ENCODE measurements at regions not wholly inside any gene's neighbourhood (a gene's known extent, or its start where the extent isn't known, plus 50 kb on each side); places are given as distances from the start of the nearest gene placed in this dataset.

DNA sequence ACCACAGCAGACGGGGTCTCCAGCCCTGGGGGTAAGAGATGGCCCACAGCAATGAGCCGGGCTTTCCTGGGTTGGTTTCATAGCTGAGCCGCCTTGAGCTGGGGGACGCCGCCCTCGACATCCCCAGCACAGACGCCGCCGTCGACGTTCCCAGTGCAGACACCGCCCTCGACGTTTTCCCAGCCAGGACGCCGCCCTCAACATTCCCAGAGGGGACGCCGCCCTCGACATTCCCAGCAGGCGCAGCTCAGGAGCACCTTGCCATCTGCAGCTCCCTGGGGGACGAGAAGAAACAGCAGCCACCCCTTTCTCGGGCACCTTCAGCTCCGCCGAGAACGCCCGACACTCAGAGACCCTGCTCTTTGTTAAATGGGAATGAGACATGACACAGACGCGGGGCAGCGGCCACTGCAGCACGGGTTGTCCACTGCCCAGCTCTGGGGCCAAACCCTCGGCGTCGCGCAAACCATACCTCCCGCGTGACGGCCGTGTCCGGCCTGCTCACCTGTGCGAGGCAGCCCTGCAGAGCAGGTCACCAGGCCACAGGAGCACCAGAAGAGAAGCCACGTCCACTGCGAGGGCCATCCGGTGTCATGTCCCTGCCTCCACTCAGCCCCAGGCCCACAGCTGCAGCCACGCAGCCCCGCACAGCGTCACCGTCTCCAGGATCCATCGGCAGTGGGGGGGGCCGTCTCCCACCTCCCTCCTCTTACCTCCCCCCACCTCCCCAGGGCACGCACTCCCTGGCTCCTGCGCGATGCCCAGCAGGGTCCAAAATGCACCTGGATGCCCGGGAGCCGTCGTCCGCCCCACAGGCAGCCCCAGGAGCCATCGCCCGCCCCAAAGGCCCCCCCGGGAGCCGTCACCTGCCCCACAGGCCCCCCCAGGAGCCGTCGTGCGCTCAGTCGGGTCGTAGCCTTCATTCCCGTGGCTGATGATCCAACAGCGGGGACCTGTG lies 77.4 kb upstream of the GALNT9 start:
- Histone ChIP-seq H3K9ac (ENCODE audit: low read depth, low read length) (no peak overlapping the region), H3K4me1 (ENCODE audit: insufficient read depth, low read length) (no peaks in the 10 kb centered on the region), H3K36me3 (ENCODE audit: insufficient read depth, low read length) (no peaks in the 10 kb centered on the region), H3K9me3 (ENCODE audit: control insufficient read depth, insufficient read depth, low read length) (no peaks in the 10 kb centered on the region)

GRCh38 chr12:132405742-132406251 lies 76.4 kb upstream of the GALNT9 start:
- Histone ChIP-seq H3K9me3 (ENCODE audit: control insufficient read depth, insufficient read depth, low read length) (no peaks in the 10 kb centered on the region), H3K36me3 (ENCODE audit: insufficient read depth, low read length) (no peaks in the 10 kb centered on the region), H3K9ac (ENCODE audit: low read depth, low read length) (no peak overlapping the region), H3K4me1 (ENCODE audit: insufficient read depth, low read length) (no peaks in the 10 kb centered on the region)

DNA sequence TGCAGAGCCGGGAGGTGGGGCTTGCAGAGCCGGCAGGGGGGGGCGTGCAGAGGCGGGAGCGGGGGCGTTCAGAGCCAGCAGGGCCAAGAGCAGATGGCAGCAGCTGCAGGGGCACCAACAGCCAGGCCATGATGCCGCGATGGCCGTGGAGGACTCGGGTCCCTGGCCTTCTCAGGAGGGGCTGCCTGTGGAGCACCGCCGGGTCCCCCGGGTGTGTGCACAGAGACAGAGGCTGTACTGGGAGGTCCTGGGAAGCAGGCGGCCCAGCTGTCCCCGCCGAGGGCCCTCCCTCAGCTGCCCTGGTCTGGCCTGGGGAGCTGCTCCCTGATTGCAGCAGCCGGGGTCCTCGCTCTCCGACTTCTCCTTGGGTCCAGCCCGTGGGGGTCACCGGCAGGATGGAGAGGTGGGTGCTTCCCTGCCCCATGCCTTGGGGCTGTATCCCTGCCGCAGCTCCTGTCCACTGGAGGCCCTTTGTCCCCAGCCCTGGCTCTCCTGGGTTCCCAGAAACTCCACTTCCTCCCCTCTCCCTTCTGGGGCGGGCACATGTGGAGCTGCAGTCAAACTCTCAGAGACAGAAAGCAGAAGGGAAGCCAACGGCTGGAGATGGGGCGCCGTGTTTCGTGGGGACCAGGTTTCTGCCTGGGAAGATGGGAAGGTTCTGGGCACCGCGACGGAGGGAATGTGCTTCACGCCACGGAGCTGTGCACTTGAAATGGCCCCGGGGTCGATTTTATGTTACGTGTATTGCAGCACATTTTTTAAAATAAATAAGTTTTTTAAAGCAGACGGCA lies 75.8 kb upstream of the GALNT9 start:
- H3K4me1 ChIP-seq (ENCODE audit: insufficient read depth, low read length), result no peaks in the 10 kb centered on the region

GRCh38 chr12:132404435-132404855 lies 75.1 kb upstream of the GALNT9 start:
- Histone ChIP-seq H3K4me1 (ENCODE audit: insufficient read depth, low read length) (no peaks in the 10 kb centered on the region), H3K9ac (ENCODE audit: low read depth, low read length) (no peak overlapping the region), H3K36me3 (ENCODE audit: insufficient read depth, low read length) (no peaks in the 10 kb centered on the region), H3K9me3 (ENCODE audit: control insufficient read depth, insufficient read depth, low read length) (no peaks in the 10 kb centered on the region)

More for the DNA sequence above, 75.8 kb upstream of the GALNT9 start:
- Histone ChIP-seq H3K9ac (ENCODE audit: low read depth, low read length) (no peak overlapping the region), H3K9me3 (ENCODE audit: control insufficient read depth, insufficient read depth, low read length) (no peaks in the 10 kb centered on the region), H3K36me3 (ENCODE audit: insufficient read depth, low read length) (no peaks in the 10 kb centered on the region)

DNA sequence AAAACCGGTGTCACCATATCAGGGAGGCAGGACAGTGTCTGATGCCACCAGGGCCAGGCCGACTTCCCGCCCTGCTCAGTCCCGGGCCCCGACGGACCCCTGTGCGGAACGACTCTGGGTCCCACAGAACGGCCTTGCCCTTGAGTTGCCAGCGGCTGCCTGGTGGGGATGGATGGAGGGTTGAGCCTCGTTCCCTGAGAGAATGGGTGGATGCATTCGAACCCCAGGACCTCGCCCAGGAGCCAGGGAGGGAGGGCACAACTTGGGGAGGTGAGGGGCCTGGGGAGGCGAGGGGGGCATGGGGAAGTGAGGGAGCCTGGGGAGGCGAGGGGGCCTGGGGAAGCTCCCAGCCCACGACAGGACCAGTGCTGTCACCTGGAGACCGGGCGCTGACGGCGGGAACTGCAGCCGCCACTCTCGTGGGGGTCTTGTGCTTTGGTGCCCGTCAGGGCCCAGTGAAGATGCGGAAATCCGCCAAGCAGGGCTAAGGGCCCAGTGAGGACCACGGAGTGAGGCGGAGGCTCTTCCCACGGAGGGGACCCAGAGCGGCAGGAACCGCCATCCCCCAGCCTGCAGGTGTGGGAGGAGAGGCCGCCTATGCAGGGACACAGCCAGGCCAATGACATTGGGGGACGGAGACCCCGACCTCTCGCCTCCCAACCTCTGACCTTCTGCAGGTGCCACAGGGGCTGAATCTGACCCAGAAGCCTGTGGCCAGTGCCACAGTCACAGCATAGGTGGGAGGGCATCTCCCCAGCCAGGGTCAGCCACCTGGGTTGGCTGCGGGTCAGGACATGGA lies 74.4 kb upstream of the GALNT9 start:
- Histone ChIP-seq H3K36me3 (ENCODE audit: insufficient read depth, low read length) (no peaks in the 10 kb centered on the region), H3K9ac (ENCODE audit: low read depth, low read length) (no peak overlapping the region), H3K9me3 (ENCODE audit: control insufficient read depth, insufficient read depth, low read length) (no peaks in the 10 kb centered on the region), H3K4me1 (ENCODE audit: insufficient read depth, low read length) (no peaks in the 10 kb centered on the region)

- H3K36me3 ChIP-seq (ENCODE audit: insufficient read depth, low read length), result no peaks in the 10 kb centered on the region
- H3K4me1 ChIP-seq (ENCODE audit: insufficient read depth, low read length), result no peaks in the 10 kb centered on the region
- H3K9ac ChIP-seq (ENCODE audit: low read depth, low read length), result no peak overlapping the region
- no peaks in the 10 kb centered on the region for H3K9me3 ChIP-seq (ENCODE audit: control insufficient read depth, insufficient read depth, low read length)
Observed at GRCh38 chr12:132402831-132403416, 73.5 kb upstream of the GALNT9 start.

GRCh38 chr12:132401982-132402381 lies 72.6 kb upstream of the GALNT9 start:
- H3K9ac ChIP-seq (ENCODE audit: low read depth, low read length), result no peak overlapping the region
- H3K9me3 ChIP-seq (ENCODE audit: control insufficient read depth, insufficient read depth, low read length), result no peaks in the 10 kb centered on the region
- no peaks in the 10 kb centered on the region for H3K4me1 ChIP-seq (ENCODE audit: insufficient read depth, low read length)
- H3K36me3 ChIP-seq (ENCODE audit: insufficient read depth, low read length), result no peaks in the 10 kb centered on the region

DNA sequence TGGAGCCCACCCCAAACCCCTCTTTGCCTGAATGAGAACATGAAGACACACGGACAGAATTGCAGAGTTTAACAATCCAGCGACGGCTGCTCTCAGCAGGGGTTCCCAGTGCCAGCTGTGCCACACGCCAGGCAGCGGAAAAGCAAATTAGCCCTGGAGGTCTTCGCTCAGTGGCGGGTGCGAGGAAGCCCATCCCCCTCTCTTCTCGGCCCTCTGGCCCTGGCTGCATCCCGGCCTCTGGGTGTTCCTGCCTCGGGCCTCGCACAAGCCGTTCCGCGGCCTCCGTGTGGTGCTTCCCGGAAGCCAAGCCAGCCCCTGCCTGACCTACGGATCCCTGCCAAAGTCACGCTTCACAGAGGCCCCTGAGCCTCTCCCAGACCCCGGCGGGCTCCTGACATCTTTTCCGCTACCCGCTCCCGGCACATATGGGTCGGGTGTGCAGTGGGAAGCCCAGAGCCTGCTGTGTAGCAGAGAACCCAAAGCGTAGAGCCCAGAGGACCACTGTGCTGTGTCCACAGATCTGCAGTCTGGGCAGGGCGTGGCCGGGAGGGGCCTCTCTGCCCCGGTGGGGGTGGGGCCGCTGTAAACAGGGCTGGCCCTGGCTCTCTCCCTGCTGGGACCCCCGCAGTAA lies 70.7 kb upstream of the GALNT9 start:
- Histone ChIP-seq H3K9ac (ENCODE audit: low read depth, low read length) (no peak overlapping the region), H3K4me1 (ENCODE audit: insufficient read depth, low read length) (no peaks in the 10 kb centered on the region), H3K36me3 (ENCODE audit: insufficient read depth, low read length) (no peaks in the 10 kb centered on the region), H3K9me3 (ENCODE audit: control insufficient read depth, insufficient read depth, low read length) (no peaks in the 10 kb centered on the region)

DNA sequence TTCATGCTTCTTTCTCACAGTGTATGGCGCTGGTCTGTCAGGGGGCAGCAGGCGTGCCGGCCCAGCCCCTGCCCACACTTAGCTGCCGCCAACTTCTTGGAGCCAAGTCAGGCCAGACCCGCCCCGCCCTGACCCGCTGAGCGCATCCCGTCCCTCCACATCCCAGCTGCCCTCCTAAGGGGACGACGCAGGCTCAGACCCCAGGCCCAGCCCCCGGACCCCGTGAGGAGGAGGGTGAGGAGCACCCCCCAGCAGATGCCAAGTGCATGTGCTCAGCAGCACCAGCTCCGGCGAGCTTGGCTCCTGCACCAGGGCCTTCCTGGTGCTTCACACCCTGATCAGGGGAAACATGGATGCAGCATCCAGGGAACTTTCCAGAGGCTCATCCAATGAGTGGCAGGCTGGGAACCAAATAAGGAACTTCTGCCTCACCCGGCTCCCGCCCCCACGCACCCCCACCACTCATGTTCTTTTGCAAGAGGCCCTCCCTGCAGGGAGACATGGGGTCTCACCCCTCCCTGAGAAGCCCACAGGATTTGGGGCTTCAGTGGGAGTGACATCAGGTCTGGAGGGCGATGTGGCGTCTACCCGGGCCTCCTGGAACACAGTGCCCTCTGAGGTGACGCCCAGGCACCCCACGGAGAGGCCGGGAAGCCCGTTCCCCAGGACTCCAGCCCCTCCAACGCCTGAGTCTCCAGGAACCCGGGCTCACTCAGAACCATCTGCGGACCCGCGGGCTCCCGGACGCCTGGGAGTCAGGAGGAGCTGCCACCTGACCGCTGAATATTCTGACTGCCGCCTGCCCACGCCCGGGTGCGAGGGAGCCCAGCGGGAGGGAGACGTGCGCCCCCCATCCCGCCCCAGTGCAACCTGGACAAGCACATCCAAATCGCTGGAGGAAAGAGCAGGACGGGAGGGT lies 70.0 kb upstream of the GALNT9 start:
- Histone ChIP-seq H3K9me3 (ENCODE audit: control insufficient read depth, insufficient read depth, low read length) (no peaks in the 10 kb centered on the region), H3K4me1 (ENCODE audit: insufficient read depth, low read length) (no peaks in the 10 kb centered on the region), H3K9ac (ENCODE audit: low read depth, low read length) (no peak overlapping the region), H3K36me3 (ENCODE audit: insufficient read depth, low read length) (no peaks in the 10 kb centered on the region)

GRCh38 chr12:132398386-132398991 lies 69.1 kb upstream of the GALNT9 start:
- no peak overlapping the region for H3K9ac ChIP-seq (ENCODE audit: low read depth, low read length)
- H3K4me1 ChIP-seq (ENCODE audit: insufficient read depth, low read length), result no peaks in the 10 kb centered on the region
- H3K36me3 ChIP-seq (ENCODE audit: insufficient read depth, low read length), result no peaks in the 10 kb centered on the region
- H3K9me3 ChIP-seq (ENCODE audit: control insufficient read depth, insufficient read depth, low read length), result no peaks in the 10 kb centered on the region

DNA sequence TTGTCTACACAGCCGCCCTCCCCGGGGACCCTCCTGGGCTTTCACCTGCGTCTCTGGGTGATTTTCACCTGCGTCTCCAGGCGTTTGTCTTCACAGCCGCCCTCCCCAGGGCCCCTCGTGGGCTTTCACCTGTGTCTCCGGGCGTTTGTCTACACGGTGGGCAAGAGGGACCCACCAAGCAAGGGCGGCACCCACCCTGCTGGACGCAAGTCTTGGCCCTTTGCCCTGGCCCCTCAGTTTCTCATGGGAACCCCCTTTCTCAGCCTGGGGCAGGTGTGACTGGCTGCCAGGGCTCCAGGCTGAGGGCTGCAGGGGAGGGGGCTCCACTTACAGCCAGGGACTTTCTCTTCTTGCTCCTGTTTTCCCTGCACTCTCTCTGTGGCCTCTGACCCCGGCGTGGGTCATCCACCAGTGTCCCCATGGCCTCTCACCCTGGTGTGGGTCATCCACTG lies 68.6 kb upstream of the GALNT9 start:
- Histone ChIP-seq H3K9ac (ENCODE audit: low read depth, low read length) (no peak overlapping the region), H3K9me3 (ENCODE audit: control insufficient read depth, insufficient read depth, low read length) (no peaks in the 10 kb centered on the region), H3K36me3 (ENCODE audit: insufficient read depth, low read length) (no peaks in the 10 kb centered on the region), H3K4me1 (ENCODE audit: insufficient read depth, low read length) (no peaks in the 10 kb centered on the region)

DNA sequence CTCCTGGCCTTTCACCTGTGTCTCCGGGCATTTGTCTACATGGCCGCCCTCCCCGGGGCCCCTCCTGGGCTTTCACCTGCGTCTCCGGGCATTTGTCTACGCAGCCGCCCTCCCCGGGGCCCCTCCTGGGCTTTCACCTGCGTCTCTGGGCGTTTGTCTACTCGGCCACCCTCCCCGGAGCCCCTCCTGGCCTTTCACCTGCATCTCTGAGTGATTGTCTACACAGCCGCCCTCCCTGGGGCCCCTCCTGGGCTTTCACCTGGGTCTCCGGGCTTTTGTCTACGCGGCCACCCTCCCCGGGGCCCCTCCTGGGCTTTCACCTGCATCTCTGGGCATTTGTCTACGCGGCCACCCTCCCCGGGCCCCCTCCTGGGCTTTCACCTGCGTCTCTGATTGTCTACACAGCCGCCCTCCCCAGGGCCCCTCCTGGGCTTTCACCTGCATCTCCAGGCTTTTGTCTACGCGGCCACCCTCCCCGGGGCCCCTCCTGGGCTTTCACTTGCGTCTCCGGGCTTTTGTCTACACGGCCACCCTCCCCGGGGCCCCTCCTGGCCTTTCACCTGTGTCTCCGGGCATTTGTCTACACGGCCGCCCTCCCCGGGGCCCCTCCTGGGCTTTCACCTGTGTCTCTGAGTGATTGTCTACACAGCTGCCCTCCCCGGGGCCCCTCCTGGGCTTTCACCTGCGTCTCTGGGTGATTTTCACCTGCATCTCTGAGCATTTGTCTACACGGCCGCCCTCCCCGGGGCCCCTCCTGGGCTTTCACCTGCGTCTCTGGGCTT lies 68.0 kb upstream of the GALNT9 start:
- H3K9ac ChIP-seq (ENCODE audit: low read depth, low read length), result no peak overlapping the region
- H3K9me3 ChIP-seq (ENCODE audit: control insufficient read depth, insufficient read depth, low read length), result no peaks in the 10 kb centered on the region
- H3K4me1 ChIP-seq (ENCODE audit: insufficient read depth, low read length), result no peaks in the 10 kb centered on the region
- no peaks in the 10 kb centered on the region for H3K36me3 ChIP-seq (ENCODE audit: insufficient read depth, low read length)
